GM12801 (cell line): ENCODE measurements at regions not wholly inside any gene's neighbourhood (a gene's known extent, or its start where the extent isn't known, plus 50 kb on each side); places are given as distances from the start of the nearest gene placed in this dataset.

Experiments
- CTCF ChIP-seq: IDR thresholded peaks from one replicate; pipeline ENCODE4 v1.5.1; 2011; ENCODE audit warnings: control low read depth; ENCODE audit not compliant: insufficient read length; ENCODE audit errors: extremely low read depth

DNA sequence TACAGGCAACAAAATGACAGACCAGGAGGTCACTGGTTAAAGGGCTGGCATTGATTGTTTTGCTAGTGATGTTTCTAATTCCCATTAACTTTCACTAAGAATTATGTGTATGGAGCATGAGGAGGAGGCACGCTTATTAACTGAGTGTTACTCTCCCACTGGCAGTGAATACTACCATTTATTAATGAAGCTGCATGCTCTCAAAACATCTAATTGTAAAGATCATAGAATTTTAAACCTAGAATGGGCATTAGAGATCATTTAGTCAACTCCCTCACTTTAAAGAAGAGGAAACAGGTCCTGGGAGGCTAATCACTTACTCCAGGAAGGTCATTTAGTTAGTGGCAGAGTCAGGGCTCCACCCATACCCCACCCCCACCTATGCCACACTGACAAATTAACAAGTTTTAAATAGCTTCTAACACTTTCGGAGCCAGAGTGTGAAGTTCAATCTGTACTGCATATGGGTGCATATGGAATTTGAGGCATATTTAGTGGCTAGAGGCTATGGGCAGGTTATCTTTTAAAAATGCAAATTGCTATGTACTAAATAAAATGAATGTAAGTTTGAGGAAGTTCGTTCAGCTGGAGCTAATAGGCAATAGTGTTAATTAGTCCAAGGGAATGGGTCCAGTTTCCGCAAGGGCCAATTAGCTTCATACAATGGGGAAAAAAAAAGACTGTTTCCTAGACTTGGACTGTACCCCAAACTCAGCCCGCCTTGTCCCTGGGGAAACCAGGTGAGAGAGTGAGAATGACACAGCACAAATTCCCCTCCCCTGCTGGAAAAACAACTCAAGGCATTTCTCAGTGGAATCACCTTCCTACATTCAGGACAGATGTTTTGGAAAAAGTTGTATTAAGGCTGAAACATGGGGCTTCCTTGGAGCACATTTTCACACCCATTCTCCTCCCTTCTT, 178.8 kb downstream of the ICOS start:
- no peak for TF ChIP-seq CTCF

DNA sequence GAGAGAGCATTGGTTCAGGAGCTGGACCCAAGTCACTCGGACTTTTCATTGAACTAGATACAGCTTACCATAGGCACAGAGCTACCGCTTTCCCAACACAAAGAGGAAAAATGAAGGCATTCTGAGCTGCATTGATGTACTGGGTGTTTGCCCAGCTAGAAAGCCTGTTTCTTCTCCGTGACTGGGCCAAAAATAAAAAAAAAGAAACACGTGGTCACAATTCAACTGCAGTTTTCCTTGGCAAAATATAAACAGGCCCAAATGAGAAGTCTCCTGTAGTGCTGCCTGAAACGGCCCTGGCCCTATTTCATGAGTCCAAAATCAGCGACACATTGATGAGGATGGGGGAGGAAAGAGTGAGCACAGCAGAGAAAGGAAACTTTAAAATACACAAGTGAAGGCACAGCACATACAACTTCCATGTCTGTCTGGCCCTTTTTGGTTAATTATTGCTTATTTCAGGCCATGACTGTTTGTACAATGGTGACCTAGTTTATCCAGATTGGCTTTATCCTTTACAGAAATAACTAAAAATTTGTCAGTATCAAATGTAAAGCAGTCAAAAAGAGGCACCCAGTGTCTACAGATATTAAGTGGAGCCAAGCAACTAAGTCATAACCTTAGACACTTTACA, 179.7 kb downstream of the ICOS start:
- no peak for TF ChIP-seq CTCF

- TF ChIP-seq CTCF, result no peak
These were observed 185.9 kb downstream of the ICOS start for GRCh38 chr2:204122425-204122824.

GRCh38 chr2:204124140-204124750, 187.7 kb downstream of the ICOS start:
- no peak for TF ChIP-seq CTCF

DNA sequence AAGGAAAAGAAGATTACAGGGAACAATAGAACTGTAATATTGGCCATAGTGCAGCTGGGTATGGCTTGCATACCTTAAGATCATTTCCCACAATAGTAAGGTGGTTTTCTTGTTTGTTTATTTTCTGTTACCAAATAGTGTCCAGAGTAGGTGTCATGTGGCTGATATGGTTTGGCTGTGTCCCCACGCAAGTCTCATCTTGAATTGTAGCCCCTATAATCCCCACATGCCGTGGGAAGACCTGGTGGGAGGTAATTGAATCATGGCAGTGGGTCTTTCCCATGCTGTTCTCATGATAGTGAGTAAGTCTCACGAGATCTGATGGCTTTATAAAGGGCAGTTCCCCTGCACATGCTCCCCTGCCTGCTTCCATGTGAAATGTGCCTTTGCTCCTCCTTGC, 190.1 kb downstream of the ICOS start:
- TF ChIP-seq CTCF, result no peak

GRCh38 chr2:204127238-204127637, 190.7 kb downstream of the ICOS start:
- TF ChIP-seq CTCF, result no peak

DNA sequence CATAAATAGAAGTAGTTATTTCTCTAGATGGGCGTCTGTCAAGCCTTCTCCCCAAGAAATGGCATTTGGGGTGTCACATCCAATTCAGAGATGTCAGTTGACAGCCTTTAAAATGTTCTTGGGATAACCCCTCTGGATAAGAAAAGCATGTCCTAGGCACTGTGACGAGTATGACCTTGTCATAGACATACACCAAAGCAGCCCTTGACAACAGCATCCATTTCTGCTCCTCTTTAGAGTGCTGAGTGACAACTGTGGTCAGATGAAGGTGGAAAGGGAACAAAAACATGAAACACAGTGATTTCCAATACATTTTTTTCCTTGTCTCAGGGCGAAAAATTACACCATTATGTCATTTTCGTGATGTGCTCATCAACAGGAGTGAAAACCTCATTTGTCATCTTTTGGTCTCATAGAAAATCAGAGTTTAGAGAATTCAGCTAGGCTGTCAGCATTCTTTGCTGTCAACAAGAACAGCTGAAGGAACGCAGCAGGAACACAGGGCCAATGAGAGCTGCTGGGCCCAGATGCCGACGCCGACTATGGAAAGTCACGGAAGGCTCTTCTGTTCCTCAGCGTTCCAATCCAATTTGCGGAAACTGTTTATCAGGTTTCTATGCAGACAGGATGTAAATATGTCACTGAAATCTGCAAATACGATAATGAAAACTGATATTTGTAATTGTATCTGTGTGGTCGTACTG, 193.2 kb downstream of the ICOS start:
- TF ChIP-seq CTCF, result no peak
